ENCODE measurements at regions not wholly inside any gene's neighbourhood (a gene's known extent, or its start where the extent isn't known, plus 50 kb on each side); places are given as distances from the start of the nearest gene placed in this dataset.
A peak's percentile ranks its signal among the peaks of the same experiment; 100 is the strongest.

DNA sequence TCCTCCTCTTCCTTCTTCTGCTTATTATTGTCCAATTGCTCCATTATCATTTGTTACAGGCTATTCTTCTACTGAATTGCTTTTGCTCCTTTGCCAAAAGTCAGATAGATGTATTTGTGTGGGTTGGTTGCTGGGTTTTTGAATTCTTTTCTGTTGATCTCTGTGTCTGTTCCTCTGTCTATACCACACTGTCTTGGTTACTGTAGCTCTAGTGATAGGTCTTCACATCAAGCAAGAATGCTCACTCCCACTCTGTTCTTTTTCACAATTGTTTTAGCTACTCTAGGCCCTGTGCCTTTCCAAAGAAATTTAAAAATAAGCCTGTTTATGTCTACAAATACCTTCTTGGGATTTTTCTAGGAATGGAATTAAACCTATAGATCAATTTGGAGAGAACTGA is 217.2 kb downstream of the GALR1 start:
- TF ChIP-seq, protein P1, sequence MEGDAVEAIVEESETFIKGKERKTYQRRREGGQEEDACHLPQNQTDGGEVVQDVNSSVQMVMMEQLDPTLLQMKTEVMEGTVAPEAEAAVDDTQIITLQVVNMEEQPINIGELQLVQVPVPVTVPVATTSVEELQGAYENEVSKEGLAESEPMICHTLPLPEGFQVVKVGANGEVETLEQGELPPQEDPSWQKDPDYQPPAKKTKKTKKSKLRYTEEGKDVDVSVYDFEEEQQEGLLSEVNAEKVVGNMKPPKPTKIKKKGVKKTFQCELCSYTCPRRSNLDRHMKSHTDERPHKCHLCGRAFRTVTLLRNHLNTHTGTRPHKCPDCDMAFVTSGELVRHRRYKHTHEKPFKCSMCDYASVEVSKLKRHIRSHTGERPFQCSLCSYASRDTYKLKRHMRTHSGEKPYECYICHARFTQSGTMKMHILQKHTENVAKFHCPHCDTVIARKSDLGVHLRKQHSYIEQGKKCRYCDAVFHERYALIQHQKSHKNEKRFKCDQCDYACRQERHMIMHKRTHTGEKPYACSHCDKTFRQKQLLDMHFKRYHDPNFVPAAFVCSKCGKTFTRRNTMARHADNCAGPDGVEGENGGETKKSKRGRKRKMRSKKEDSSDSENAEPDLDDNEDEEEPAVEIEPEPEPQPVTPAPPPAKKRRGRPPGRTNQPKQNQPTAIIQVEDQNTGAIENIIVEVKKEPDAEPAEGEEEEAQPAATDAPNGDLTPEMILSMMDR (IDR thresholded peaks at IDR 0.05) = no peak

DNA sequence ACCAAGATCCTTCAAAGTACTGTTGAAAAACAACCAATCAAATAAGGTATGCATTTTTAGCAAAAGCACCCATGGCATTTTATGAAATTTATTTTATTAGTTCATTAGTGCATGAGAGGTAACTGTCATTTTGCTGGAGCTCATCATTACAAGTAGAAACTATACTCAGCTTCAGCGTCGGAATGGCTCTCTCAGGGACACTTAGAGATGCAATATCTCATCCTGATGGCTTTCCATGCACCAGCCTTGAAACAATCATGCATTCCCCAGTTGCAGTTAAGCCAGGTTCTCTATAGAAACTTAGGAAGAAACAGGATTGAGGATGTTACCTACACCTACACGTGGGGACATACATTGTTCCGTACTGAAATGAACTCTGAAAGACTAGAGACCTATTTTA is 219.5 kb downstream of the GALR1 start:
- TF ChIP-seq, protein P1 (IDR thresholded peaks at IDR 0.05) = no peak

DNA sequence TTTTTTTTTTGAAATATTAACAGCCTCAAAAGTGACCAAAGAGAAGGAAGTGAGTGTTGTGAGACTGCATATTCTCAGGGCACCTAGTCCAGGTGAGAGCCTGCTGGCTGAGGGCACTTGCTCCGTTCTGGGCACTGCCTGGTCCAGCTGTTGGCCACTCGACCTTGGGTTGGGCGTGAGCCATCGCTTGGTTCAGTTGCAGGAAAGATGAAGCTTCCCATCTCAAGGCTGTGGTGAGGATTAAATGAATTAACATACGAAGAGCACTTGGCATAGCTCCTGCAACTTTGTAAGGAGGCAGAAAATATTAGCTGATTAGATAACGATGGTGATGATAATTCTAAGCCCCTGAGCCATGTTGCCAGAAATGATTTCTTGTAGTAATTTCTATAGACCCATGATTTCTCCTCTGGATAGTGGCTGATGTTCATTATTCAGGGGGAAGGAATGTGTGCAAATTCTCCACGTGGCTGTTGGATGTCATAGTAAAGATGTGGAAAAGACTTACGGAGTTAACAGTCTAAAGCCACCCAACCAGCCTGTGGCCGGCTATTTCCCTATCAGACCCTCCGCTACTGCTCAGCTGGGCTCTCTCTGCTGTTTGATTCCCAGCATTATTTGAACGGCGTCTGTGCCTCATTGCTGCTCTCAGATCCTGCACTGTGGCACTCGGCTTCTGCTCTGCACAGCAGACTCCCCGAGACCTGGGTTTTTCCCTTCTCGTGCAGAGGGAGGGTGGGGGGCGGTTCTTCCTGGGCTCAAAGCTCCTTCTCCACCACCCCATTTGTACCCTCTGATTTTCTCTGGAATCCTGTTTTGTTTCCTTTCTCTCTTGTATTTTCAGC is 221.1 kb downstream of the GALR1 start:
- TF ChIP-seq, protein P1 (IDR thresholded peaks at IDR 0.05) = no peak

DNA sequence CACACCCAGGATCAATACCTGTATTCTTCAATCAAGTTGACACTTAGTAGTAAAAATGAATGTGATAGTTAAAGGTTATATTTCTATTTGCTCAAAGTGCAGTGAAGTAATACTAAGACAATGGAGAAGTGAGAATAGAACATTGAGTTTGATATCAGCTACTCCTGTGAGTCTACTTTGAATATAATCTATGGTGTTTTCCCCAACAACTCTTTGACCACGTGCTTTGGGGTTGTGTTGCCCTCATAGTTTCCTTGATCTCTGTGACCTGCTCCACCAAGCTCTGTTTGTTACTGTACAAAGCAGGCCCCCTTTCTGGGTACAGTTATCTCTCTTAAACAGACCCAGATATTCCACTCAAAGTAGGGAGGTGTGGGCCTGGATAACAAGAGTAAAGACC is 222.9 kb downstream of the GALR1 start:
- TF ChIP-seq, protein P1 (IDR thresholded peaks at IDR 0.05) = no peak

DNA sequence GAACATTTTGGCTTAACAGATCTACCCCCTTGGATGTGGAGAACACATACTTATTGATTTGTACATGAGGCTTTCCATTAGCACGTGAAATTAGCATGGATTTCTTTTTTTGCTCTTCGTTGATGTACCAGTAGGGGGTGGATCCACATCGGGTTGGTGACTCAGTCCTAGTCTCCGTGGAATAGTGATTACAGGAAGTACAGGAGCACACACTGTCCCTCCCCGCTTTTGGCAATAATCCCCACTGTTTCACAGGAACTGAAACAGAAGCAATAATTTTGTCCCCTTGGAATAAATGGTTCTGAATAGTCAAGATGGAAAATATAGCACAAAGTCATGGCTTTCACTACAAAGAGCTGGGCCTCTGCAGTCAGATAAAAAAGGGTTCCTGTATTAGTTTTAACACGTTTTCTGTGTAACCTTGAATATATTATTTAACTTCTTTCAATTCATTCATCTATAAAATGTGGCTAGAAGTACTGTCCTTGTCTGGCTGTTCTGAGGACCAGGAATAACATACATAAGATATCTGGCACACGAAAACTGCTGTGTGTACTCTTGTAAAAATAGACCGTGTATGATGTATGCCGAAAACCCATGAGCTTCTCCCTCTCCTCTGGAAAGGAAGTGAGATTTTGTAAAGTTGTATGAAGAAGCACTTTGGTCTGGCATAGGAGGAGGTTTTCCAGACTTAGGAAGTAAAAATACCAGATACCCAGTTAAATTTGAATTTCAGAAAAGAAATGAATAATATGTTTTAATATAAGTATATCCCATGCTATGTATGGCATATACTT is 229.2 kb downstream of the GALR1 start:
- TF ChIP-seq, protein P1 (IDR thresholded peaks at IDR 0.05) = peak; percentile 33; the same call in 1 of the 2 replicates

DNA sequence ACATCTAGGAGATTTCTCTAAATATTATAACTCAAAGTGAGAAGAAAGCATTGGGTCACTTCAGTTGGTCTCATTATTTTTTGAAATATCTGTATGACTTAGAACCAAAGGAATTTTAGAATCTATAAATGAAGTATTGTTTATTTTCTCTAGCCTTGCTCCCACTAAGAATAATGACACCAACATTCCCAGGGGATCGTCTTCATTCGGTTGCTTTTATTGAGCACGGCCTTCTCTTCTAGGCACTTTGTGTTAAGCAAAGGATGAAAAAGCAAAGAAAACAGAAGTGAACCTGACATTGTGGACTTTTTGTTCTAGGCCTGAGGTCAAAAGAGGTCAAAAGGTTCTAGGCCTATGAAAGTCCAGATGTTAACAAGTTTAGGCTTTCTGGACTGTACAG is 231.9 kb downstream of the GALR1 start:
- TF ChIP-seq, protein P1 (IDR thresholded peaks at IDR 0.05) = no peak

DNA sequence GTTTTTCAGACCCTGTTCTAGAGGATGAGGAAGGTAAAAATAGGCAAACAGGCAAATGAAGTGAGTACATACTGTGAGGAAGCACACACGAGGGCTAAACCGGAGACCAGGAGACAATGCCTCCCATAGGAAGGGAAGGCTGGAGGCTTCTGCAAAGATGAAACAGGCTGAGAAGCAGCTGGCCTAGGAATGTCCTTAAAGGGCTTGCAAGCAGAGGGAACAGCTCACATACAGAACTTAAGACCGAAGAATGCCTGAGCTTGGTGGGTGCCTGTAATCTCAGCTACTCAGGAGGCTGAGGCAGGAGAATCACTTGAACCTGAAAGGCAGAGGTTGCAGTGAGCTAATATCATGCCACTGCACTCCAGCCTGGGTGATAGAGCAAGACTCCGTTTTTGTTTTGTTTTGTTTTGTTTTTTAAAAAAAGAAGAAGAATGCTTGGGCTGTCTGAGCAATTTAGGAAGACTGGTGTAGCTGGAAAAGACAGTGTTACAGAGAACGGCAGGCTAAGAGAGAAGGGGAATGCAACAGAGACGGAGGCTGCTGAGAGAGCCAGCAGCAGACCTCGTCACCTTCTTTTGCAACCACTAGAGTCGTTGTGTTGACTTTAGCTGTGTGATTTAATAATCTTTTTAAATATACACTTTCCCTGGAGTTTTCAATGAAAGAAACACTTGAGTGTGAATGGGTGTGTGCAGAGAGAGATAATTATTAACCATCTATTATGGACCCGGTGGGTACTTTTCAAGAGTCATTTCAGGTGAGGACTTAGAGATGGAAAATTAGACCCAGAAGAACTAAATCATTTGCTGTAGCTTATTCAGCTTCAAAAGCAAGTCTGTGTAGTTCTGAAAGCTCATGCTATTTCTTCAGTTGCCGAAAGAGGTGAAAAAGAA is 232.8 kb downstream of the GALR1 start:
- TF ChIP-seq, protein P1 (IDR thresholded peaks at IDR 0.05) = no peak

All from LNCAP (cell line).